ENCODE measurements at regions not wholly inside any gene's neighbourhood (a gene's known extent, or its start where the extent isn't known, plus 50 kb on each side); places are given as distances from the start of the nearest gene placed in this dataset.

- TF ChIP-seq, protein P1, sequence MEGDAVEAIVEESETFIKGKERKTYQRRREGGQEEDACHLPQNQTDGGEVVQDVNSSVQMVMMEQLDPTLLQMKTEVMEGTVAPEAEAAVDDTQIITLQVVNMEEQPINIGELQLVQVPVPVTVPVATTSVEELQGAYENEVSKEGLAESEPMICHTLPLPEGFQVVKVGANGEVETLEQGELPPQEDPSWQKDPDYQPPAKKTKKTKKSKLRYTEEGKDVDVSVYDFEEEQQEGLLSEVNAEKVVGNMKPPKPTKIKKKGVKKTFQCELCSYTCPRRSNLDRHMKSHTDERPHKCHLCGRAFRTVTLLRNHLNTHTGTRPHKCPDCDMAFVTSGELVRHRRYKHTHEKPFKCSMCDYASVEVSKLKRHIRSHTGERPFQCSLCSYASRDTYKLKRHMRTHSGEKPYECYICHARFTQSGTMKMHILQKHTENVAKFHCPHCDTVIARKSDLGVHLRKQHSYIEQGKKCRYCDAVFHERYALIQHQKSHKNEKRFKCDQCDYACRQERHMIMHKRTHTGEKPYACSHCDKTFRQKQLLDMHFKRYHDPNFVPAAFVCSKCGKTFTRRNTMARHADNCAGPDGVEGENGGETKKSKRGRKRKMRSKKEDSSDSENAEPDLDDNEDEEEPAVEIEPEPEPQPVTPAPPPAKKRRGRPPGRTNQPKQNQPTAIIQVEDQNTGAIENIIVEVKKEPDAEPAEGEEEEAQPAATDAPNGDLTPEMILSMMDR (IDR thresholded peaks at IDR 0.05; ENCODE audit: extremely low read depth in 1 of 2, insufficient read depth in 1 of 2, low read depth in 1 of 2, low read length in 2 of 2), result no peak
- TF ChIP-seq JUN (IDR thresholded peaks at IDR 0.05; ENCODE audit: borderline replicate concordance, insufficient read depth, insufficient read length, low read depth), result no peak
- TF ChIP-seq GATA2 (IDR thresholded peaks at IDR 0.05; ENCODE audit: insufficient read depth, insufficient read length, low read depth, low read length), result no peak
- TF ChIP-seq POLR2A (IDR thresholded peaks at IDR 0.05; ENCODE audit: low read depth, low read length), result no peak
- TF ChIP-seq MYC (IDR thresholded peaks at IDR 0.05; ENCODE audit: low read depth, low read length), result no peak
- TF ChIP-seq MAX (IDR thresholded peaks at IDR 0.05; ENCODE audit: insufficient read depth, insufficient read length), result no peak
- no peak for TF ChIP-seq EZH2 (IDR thresholded peaks at IDR 0.05; ENCODE audit: borderline replicate concordance, low read depth, low read length, severe bottlenecking)
- TF ChIP-seq POLR2AphosphoS5 (IDR thresholded peaks at IDR 0.05; ENCODE audit: insufficient read depth, low read depth, low read length), result no peak
Measured at GRCh38 chrX:84873176-84873575, 130.5 kb upstream of the APOOL start.

Data from endothelial cell of umbilical vein (primary cell).